ENCODE measurements at regions not wholly inside any gene's neighbourhood (a gene's known extent, or its start where the extent isn't known, plus 50 kb on each side); places are given as distances from the start of the nearest gene placed in this dataset.

DNA sequence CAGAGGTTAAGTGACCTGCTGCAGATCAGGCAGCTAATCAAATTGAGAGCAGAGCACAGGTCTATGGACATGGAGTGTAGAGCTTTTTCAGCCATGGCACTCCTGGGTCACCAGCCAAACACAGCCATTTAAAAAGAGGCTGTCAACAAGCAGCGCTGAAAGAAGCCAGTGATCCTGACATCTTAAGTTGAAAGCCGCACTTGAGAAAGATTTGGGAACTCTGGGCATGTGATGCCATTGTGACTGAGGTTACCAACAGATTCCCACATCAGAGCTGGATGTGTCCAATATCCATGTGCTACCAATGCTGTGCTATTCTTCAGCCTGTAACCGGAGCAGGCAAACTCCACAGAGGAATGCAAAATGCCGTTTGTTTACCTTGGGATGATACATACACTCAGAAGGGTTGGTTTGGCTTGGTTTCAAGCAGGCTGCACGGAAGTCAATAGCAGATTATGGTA lies 56.2 kb upstream of the ABLIM1 start:
- Histone ChIP-seq H3K18ac (ENCODE audit: low read depth, low read length) (peak overlapping the region; percentile 65), H3K4me1 (ENCODE audit: control insufficient read depth, insufficient read depth, low read length) (peaks cover 14% of the 10 kb centered on the region), H3K56ac (ENCODE audit: extremely low read depth, insufficient read depth, low read length) (peak overlapping the region; percentile 38; the same call in 1 of the 2 replicates), H3K27ac (ENCODE audit: insufficient read depth, low read length) (peak overlapping the region; percentile 76), H2BK15ac (ENCODE audit: low read depth, low read length) (peak overlapping the region; percentile 83; the same call in 1 of the 3 replicates), H3K14ac (replicated peaks; ENCODE audit: low read depth, low read length) (peak overlapping the region; percentile 66), H4K91ac (ENCODE audit: insufficient read depth, low read depth, low read length) (peak overlapping the region; percentile 55), H2AFZ (replicated peaks; ENCODE audit: low read length, poor library complexity) (peak overlapping the region; percentile 4), H3K9me1 (ENCODE audit: insufficient read depth, low read length) (peaks cover 14% of the 10 kb centered on the region), H3K4me2 (ENCODE audit: low read depth, low read length) (peak overlapping the region; percentile 68), H2BK20ac (ENCODE audit: low read depth, low read length) (peak overlapping the region; percentile 85), H3K4me3 (ENCODE audit: insufficient read depth, low read depth, low read length) (no peak overlapping the region), H4K20me1 (ENCODE audit: insufficient read depth, low read length) (no peaks in the 10 kb centered on the region), H2BK120ac (ENCODE audit: low read depth, low read length) (peak overlapping the region; percentile 87), H4K8ac (ENCODE audit: low read depth in 2 of 2, low read length in 2 of 2) (peak overlapping the region in 1 of 2 experiments; percentile 53; a peak in 2 of 4 replicates), H3K9ac (ENCODE audit: low read depth, low read length) (no peak overlapping the region), H2AK9ac (replicated peaks; ENCODE audit: low read depth, low read length, poor library complexity) (peak overlapping the region; percentile 50), H2BK5ac (ENCODE audit: low read depth, low read length, poor library complexity, severe bottlenecking) (peak overlapping the region; percentile 63), H3K4ac (ENCODE audit: low read depth, low read length) (peak overlapping the region; percentile 72), H3K9me3 (ENCODE audit: control insufficient read depth, insufficient read depth, low read length) (no peaks in the 10 kb centered on the region), H3K79me1 (ENCODE audit: low read depth in 1 of 2, low read length in 2 of 2) (peaks cover 0 to 7% of the 10 kb centered on the region in 2 experiments; a peak in 1 of 4 replicates), H4K5ac (ENCODE audit: low read depth, low read length) (0 out of 2 replicates have a peak overlapping the region, but pooled peaks have one; percentile 19), H3K36me3 (ENCODE audit: control insufficient read depth, insufficient read depth, low read length) (no peaks in the 10 kb centered on the region), H3K27me3 (ENCODE audit: control insufficient read depth, insufficient read depth, low read length) (no peaks in the 10 kb centered on the region), H2AK5ac (ENCODE audit: low read depth, low read length) (peak overlapping the region; percentile 15; the same call in 1 of the 2 replicates), H3K23ac (ENCODE audit: low read depth, low read length) (peak overlapping the region; percentile 69)
- dilution Hi-C loops (cut with HindIII; ENCODE audit: low sequenced_read_pairs, unreplicated experiment) (no loop called here), intact Hi-C loops (cut with micrococcal nuclease) (loop anchor here (1.0 to 5.0 kb wide), 3 partner anchors 40 to 108 kb away; no protein-coding TSS in a partner anchor), in situ Hi-C loops (cut with MboI; ENCODE audit: low sequenced_read_pairs) (loop anchor here (5.0 kb wide), 1 partner anchor 68 kb away; no protein-coding TSS in a partner anchor)
- TF ChIP-seq, protein P1, sequence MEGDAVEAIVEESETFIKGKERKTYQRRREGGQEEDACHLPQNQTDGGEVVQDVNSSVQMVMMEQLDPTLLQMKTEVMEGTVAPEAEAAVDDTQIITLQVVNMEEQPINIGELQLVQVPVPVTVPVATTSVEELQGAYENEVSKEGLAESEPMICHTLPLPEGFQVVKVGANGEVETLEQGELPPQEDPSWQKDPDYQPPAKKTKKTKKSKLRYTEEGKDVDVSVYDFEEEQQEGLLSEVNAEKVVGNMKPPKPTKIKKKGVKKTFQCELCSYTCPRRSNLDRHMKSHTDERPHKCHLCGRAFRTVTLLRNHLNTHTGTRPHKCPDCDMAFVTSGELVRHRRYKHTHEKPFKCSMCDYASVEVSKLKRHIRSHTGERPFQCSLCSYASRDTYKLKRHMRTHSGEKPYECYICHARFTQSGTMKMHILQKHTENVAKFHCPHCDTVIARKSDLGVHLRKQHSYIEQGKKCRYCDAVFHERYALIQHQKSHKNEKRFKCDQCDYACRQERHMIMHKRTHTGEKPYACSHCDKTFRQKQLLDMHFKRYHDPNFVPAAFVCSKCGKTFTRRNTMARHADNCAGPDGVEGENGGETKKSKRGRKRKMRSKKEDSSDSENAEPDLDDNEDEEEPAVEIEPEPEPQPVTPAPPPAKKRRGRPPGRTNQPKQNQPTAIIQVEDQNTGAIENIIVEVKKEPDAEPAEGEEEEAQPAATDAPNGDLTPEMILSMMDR (conservative IDR thresholded peaks at IDR 0.05; ENCODE audit: low read depth, low read length) = no peak
- TF ChIP-seq FOS (IDR thresholded peaks at IDR 0.05; ENCODE audit: low read depth, low read length) (peak; percentile 43; the same call in 1 of the 2 replicates), MXI1 (IDR thresholded peaks at IDR 0.05; ENCODE audit: borderline replicate concordance, low read depth, low read length) (peak; percentile 58), BHLHE40 (IDR thresholded peaks at IDR 0.05; ENCODE audit: low read depth, low read length) (peak; percentile 54; the same call in 1 of the 2 replicates)
- TF ChIP-seq, protein P2, sequence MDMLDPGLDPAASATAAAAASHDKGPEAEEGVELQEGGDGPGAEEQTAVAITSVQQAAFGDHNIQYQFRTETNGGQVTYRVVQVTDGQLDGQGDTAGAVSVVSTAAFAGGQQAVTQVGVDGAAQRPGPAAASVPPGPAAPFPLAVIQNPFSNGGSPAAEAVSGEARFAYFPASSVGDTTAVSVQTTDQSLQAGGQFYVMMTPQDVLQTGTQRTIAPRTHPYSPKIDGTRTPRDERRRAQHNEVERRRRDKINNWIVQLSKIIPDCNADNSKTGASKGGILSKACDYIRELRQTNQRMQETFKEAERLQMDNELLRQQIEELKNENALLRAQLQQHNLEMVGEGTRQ (IDR thresholded peaks at IDR 0.05; ENCODE audit: low read depth, low read length) = peak; percentile 65
- peak; percentile 95 for ATAC-seq (ENCODE audit: low read depth)
- no TSS peak for BruUV-seq (replicated peaks)
- DNase-seq = peak; percentile 98
- ChIA-PET POLR2A (ENCODE audit: unreplicated experiment) (no interaction called here), CTCF (interaction anchor here (1.0 to 1.3 kb wide), 2 partner anchors 10 to 39 kb away, joined by 3 read pairs; no protein-coding TSS in a partner anchor)
- no CpG with 5 or more reads among the region's 5 CpGs for WGBS, 2 experiments (ENCODE audit: extremely low coverage in 2 of 2, insufficient read length in 1 of 2)
